ENCODE measurements at regions not wholly inside any gene's neighbourhood (a gene's known extent, or its start where the extent isn't known, plus 50 kb on each side); places are given as distances from the start of the nearest gene placed in this dataset.

DNA sequence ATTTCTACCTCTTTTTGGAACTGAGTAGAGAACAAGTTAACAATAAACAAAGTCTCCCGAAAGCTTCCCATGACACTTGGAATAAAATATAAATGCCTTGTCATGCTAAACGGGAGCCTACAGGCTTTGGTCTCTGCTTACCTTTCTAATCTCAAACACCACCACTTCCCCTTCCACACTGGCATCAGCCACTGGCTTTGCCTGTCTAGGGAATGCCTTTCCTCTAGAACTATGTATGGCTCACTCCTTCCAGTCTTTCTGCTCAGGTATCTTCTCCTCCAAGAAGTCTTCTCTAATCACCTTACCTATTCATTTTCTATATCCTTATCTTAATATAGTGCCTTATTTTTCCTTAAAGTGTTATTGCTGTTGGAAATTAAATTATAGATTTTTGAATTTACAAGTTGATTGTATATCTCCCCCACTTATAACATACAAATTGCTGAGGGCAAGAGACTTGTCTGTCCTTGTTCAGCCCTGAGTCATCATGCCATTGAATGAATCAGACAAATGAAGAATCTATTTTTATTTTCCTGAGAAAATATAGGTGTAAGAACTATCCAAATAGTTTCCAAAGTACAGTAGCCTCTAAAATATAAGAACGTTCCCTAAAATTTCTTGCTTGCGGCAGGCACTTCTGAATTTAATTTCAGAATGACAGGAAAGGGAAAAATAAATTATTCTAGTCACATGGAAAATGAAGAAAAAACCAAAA, 119.2 kb downstream of the TM2D1 start:
- no peaks in the 10 kb centered on the region for H3K27me3 Mint-ChIP-seq (ENCODE audit: low read depth, poor library complexity)
- no peaks in the 10 kb centered on the region for H3K4me1 Mint-ChIP-seq
- H3K36me3 Mint-ChIP-seq (ENCODE audit: low read depth): no peaks in the 10 kb centered on the region
- no peak overlapping the region for H3K27ac Mint-ChIP-seq
- H3K4me3 Mint-ChIP-seq: no peak overlapping the region
- H3K9me3 Mint-ChIP-seq: no peaks in the 10 kb centered on the region
- TF ChIP-seq CTCF (IDR thresholded peaks at IDR 0.05): no peak
- DNase-seq: no peak

DNA sequence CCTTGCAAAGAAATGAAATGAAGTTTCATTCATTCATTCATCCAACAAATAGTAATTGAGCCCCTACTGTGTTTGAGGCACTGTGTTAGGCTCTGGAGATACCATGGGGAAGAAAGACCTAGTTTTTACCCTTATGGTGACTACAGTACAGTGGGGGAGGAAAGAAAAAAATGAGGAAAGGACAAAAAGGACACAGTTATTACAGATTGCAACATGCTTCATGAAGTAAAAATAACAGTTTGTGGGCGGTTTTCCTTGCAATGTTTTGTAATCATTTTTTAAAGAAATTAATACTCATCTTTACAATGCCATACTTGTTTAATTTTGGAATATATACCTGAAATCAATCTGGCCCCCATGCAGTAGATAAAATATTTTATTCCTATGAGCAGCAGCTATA, 120.3 kb downstream of the TM2D1 start:
- no peaks in the 10 kb centered on the region for H3K9me3 Mint-ChIP-seq
- H3K36me3 Mint-ChIP-seq (ENCODE audit: low read depth): no peaks in the 10 kb centered on the region
- H3K27ac Mint-ChIP-seq: no peak overlapping the region
- DNase-seq: no peak
- no peaks in the 10 kb centered on the region for H3K4me1 Mint-ChIP-seq
- no peak for TF ChIP-seq CTCF (IDR thresholded peaks at IDR 0.05)
- no peaks in the 10 kb centered on the region for H3K27me3 Mint-ChIP-seq (ENCODE audit: low read depth, poor library complexity)
- no peak overlapping the region for H3K4me3 Mint-ChIP-seq

- no peaks in the 10 kb centered on the region for H3K9me3 Mint-ChIP-seq
- no peak overlapping the region for H3K4me3 Mint-ChIP-seq
- H3K4me1 Mint-ChIP-seq: no peaks in the 10 kb centered on the region
- H3K27me3 Mint-ChIP-seq (ENCODE audit: low read depth, poor library complexity): no peaks in the 10 kb centered on the region
- H3K27ac Mint-ChIP-seq: no peak overlapping the region
- TF ChIP-seq CTCF (IDR thresholded peaks at IDR 0.05): no peak
- no peaks in the 10 kb centered on the region for H3K36me3 Mint-ChIP-seq (ENCODE audit: low read depth)
- DNase-seq: no peak
Measured at GRCh38 chr1:61604261-61604660, 120.7 kb downstream of the TM2D1 start.

- peaks cover 5% of the 10 kb centered on the region for H3K9me3 Mint-ChIP-seq
- no peaks in the 10 kb centered on the region for H3K27me3 Mint-ChIP-seq (ENCODE audit: low read depth, poor library complexity)
- H3K36me3 Mint-ChIP-seq (ENCODE audit: low read depth): no peaks in the 10 kb centered on the region
- no peak overlapping the region for H3K4me3 Mint-ChIP-seq
- no peaks in the 10 kb centered on the region for H3K4me1 Mint-ChIP-seq
- H3K27ac Mint-ChIP-seq: no peak overlapping the region
- no peak for TF ChIP-seq CTCF (IDR thresholded peaks at IDR 0.05)
- DNase-seq: no peak
Measured at GRCh38 chr1:61602663-61603062, 122.3 kb downstream of the TM2D1 start.

DNA sequence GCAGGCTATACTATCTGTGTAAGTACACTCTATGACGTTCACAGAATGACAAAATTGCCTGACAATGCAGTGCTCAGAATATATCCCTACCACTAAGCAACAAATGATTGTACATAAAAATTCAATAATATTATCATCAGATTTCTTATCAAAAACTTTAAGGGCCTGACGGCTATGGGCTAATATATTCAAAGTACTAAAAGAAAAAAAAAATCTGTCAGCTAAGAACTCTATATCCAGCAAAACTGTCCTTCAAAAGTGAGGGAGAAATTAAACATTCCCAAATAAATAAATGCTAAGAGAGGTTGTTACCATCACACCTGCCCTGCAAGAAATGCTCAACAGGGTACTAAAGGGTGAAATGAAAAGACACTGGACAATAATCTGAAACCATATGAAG, 127.3 kb downstream of the TM2D1 start:
- H3K36me3 Mint-ChIP-seq (ENCODE audit: low read depth): no peaks in the 10 kb centered on the region
- no peak for DNase-seq
- no peak overlapping the region for H3K4me3 Mint-ChIP-seq
- peaks cover 11% of the 10 kb centered on the region for H3K9me3 Mint-ChIP-seq
- no peak for TF ChIP-seq CTCF (IDR thresholded peaks at IDR 0.05)
- no peaks in the 10 kb centered on the region for H3K4me1 Mint-ChIP-seq
- peaks cover 4% of the 10 kb centered on the region for H3K27me3 Mint-ChIP-seq (ENCODE audit: low read depth, poor library complexity)
- no peak overlapping the region for H3K27ac Mint-ChIP-seq

GRCh38 chr1:61593331-61593730, 131.6 kb downstream of the TM2D1 start:
- Mint-ChIP-seq H3K4me1 (no peaks in the 10 kb centered on the region), H3K27me3 (ENCODE audit: low read depth, poor library complexity) (peaks cover 15% of the 10 kb centered on the region), H3K9me3 (peaks cover 8% of the 10 kb centered on the region), H3K27ac (no peak overlapping the region), H3K4me3 (no peak overlapping the region), H3K36me3 (ENCODE audit: low read depth) (no peaks in the 10 kb centered on the region)
- DNase-seq: no peak
- no peak for TF ChIP-seq CTCF (IDR thresholded peaks at IDR 0.05)

Measured in nephron progenitor cell (in vitro differentiated cells).